ENCODE measurements at regions not wholly inside any gene's neighbourhood (a gene's known extent, or its start where the extent isn't known, plus 50 kb on each side); places are given as distances from the start of the nearest gene placed in this dataset.

DNA sequence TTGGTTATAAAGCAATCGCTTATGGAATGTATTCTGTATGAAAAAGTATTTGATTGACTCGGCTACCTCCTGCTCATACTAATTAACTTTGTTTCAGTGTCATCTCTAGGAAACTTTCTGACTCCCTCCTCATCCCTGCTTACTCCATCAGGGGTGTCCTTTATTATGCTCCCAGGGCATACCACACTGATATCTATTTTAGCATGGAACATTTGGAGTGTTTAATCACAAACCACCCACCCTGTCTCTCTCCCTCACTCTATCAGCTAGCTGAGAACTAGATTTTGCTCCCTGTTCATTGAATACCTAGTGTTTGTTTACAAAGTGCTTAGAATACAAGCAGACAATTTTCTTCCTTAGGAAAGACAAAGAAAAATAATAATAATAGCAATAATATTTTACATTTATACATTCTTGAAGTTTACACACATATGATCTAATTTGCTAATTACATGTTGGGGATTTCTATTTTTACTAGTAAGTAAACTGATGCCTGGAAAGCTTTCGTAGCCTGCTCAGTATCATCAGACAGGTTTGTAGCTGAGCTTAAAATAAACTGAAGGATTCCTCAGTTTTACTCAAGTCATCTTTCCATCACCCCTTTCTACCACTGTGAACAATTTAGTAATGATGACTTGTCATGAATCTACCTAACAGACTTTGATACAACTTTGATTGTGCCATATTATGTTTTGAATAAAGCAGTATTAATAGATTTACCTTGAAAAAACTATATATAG is 811.4 kb upstream of the HS3ST1 start:
- TF ChIP-seq JUN (IDR thresholded peaks at IDR 0.05) = no peak
- TF ChIP-seq RFX5 (IDR thresholded peaks at IDR 0.05) = no peak
- TF ChIP-seq SREBF2 (IDR thresholded peaks at IDR 0.05) = no peak
- TF ChIP-seq, protein P1, sequence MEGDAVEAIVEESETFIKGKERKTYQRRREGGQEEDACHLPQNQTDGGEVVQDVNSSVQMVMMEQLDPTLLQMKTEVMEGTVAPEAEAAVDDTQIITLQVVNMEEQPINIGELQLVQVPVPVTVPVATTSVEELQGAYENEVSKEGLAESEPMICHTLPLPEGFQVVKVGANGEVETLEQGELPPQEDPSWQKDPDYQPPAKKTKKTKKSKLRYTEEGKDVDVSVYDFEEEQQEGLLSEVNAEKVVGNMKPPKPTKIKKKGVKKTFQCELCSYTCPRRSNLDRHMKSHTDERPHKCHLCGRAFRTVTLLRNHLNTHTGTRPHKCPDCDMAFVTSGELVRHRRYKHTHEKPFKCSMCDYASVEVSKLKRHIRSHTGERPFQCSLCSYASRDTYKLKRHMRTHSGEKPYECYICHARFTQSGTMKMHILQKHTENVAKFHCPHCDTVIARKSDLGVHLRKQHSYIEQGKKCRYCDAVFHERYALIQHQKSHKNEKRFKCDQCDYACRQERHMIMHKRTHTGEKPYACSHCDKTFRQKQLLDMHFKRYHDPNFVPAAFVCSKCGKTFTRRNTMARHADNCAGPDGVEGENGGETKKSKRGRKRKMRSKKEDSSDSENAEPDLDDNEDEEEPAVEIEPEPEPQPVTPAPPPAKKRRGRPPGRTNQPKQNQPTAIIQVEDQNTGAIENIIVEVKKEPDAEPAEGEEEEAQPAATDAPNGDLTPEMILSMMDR (IDR thresholded peaks at IDR 0.05) = no peak
- TF ChIP-seq ZC3H11A (IDR thresholded peaks at IDR 0.05) = no peak
- no peak for TF ChIP-seq RCOR1 (IDR thresholded peaks at IDR 0.05; ENCODE audit: low read depth, low read length)
- no peak for TF ChIP-seq EHF (CRISPR knock-in tag; IDR thresholded peaks at IDR 0.05)
- TF ChIP-seq BHLHE40 (IDR thresholded peaks at IDR 0.05; ENCODE audit: low read depth, low read length) = no peak
- TF ChIP-seq POLR2A (IDR thresholded peaks at IDR 0.05; ENCODE audit: low read length) = no peak
- TF ChIP-seq, protein P2, sequence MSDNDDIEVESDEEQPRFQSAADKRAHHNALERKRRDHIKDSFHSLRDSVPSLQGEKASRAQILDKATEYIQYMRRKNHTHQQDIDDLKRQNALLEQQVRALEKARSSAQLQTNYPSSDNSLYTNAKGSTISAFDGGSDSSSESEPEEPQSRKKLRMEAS (IDR thresholded peaks at IDR 0.05) = no peak
